Retinal pigment epithelial cell (primary cell): ENCODE measurements at regions not wholly inside any gene's neighbourhood (a gene's known extent, or its start where the extent isn't known, plus 50 kb on each side); places are given as distances from the start of the nearest gene placed in this dataset.
"Not testable (repeated sequence)": the region's sequence is repeated elsewhere in the genome, so short reads cannot be mapped to it uniquely, and the experiment has no call there.

Experiments used
- DNase-seq: peaks from one replicate; pipeline ENCODE4 v3.0.0-alpha.2; 2010; ENCODE audit warnings: low read depth
- H3K4me3 ChIP-seq: 2 replicates; pipeline ENCODE4 v1.5.1; 2011; ENCODE audit warnings: mild to moderate bottlenecking, low read length, control low read depth, moderate library complexity
- CTCF ChIP-seq: conservative IDR thresholded peaks from 2 replicates; pipeline ENCODE4 v1.5.1; 2011; ENCODE audit warnings: low read depth, low read length, control low read depth, inconsistent platforms

GRCh38 chr20:40634891-40635290 lies 54.1 kb downstream of the MAFB start:
- TF ChIP-seq CTCF = no peak
- no peak for DNase-seq
- no peak overlapping the region for H3K4me3 ChIP-seq

GRCh38 chr20:40633123-40633850 lies 55.7 kb downstream of the MAFB start:
- no peak overlapping the region for H3K4me3 ChIP-seq
- no peak for TF ChIP-seq CTCF
- no peak for DNase-seq

- no peak for TF ChIP-seq CTCF
- H3K4me3 ChIP-seq = no peak overlapping the region
- no peak for DNase-seq
Observed at GRCh38 chr20:40632346-40632976, 56.6 kb downstream of the MAFB start.

GRCh38 chr20:40631119-40631631 lies 57.9 kb downstream of the MAFB start:
- no peak for TF ChIP-seq CTCF
- no peak for DNase-seq
- H3K4me3 ChIP-seq = no peak overlapping the region

- TF ChIP-seq CTCF = no peak
- no peak overlapping the region for H3K4me3 ChIP-seq
- no peak for DNase-seq
Observed at GRCh38 chr20:40630713-40631112, 58.3 kb downstream of the MAFB start.

- no peak for DNase-seq
- TF ChIP-seq CTCF = no peak
- H3K4me3 ChIP-seq = no peak overlapping the region
Observed at GRCh38 chr20:40630099-40630498, 58.9 kb downstream of the MAFB start.

- DNase-seq = no peak
- H3K4me3 ChIP-seq = no peak overlapping the region
- no peak for TF ChIP-seq CTCF
Observed at GRCh38 chr20:40628877-40629276, 60.2 kb downstream of the MAFB start.

- not testable (repeated sequence) for H3K4me3 ChIP-seq, DNase-seq
Observed at GRCh38 chr20:40619053-40619452, 70.0 kb downstream of the MAFB start.
